Left lung (tissue), 4 donors: ENCODE measurements at regions not wholly inside any gene's neighbourhood (a gene's known extent, or its start where the extent isn't known, plus 50 kb on each side); places are given as distances from the start of the nearest gene placed in this dataset.

Experiments used
- ATAC-seq: fragments of 200-7000 bp; cut with Tn5 transposase; one replicate; pipeline ENCODE4 v1.9.1; 2020; ENCODE audit warnings: moderate library complexity
- DNase-seq, 4 donors: peaks; one replicate each; pipeline ENCODE4 v3.0.0-alpha.2; 2013 to 2020
- H3K27ac ChIP-seq, 2 donors: fragments of 200-600 bp; sonication (generic) in 1 of 2; one replicate each; pipeline versions ENCODE4 v1.5.0 to v1.8.0; 2020 to 2021
- H3K27me3 ChIP-seq, 2 donors: fragments of 200-600 bp; sonication (generic) in 1 of 2; one replicate each; pipeline versions ENCODE4 v1.5.0 to v1.8.0; 2020 to 2021
- H3K36me3 ChIP-seq, 2 donors: fragments of 200-600 bp; sonication (generic) in 1 of 2; one replicate each; pipeline versions ENCODE4 v1.5.0 to v1.8.0; 2020 to 2021
- H3K4me1 ChIP-seq, 2 donors: fragments of 200-600 bp; one replicate each; pipeline ENCODE4 v1.8.0; 2021
- H3K4me3 ChIP-seq, 2 donors: fragments of 200-600 bp; sonication (generic) in 1 of 2; one replicate each; pipeline versions ENCODE4 v1.5.0 to v1.8.0; 2020 to 2021; ENCODE audit warnings: mild to moderate bottlenecking in 1 of 2
- H3K9me3 ChIP-seq, 2 donors: fragments of 200-600 bp; sonication (generic) in 1 of 2; one replicate each; pipeline versions ENCODE4 v1.5.0 to v1.8.0; 2020 to 2021
- CTCF ChIP-seq, 2 donors: fragments of 200-600 bp; sonication (generic) in 1 of 2; IDR thresholded peaks; one replicate each; pipeline versions ENCODE4 v1.5.0 to v1.8.0; 2021; ENCODE audit warnings: antibody characterized with exemption in 2 of 2
- intact Hi-C, 2 donors: fragments of 100-400 bp; cut with DNase I; formaldehyde crosslinking; loops; one replicate each; pipeline versions ENCODE4 v1.11.2 to v1.14.2; 2022
- donor health status: DM: no; HTN: yes; CAD: no.
- donor health status: DM: no; HTN: no; CAD: no.

- Histone ChIP-seq H3K27me3 (no peaks in the 10 kb centered on the region), H3K27ac (no peak overlapping the region), H3K4me1 (no peaks in the 10 kb centered on the region), H3K36me3 (no peaks in the 10 kb centered on the region), H3K9me3 (peaks cover 0 to 4% of the 10 kb centered on the region in 2 donors), H3K4me3 (no peak overlapping the region)
- intact Hi-C loops = no loop called here
- TF ChIP-seq CTCF (IDR thresholded peaks at IDR 0.05) = no peak
- DNase-seq (no peak), ATAC-seq (no peak)
These were observed 289.1 kb upstream of the SORCS1 start for GRCh38 chr10:107453561-107453960.

GRCh38 chr10:107451047-107451446 is 286.5 kb upstream of the SORCS1 start:
- H3K4me1 ChIP-seq = no peaks in the 10 kb centered on the region
- H3K27me3 ChIP-seq = no peaks in the 10 kb centered on the region
- TF ChIP-seq CTCF (IDR thresholded peaks at IDR 0.05) = no peak
- no peaks in the 10 kb centered on the region for H3K36me3 ChIP-seq
- no peak overlapping the region for H3K4me3 ChIP-seq
- DNase-seq (no peak), ATAC-seq (no peak)
- H3K27ac ChIP-seq = no peak overlapping the region
- intact Hi-C loops = no loop called here
- peaks cover 0 to under 1% of the 10 kb centered on the region in 2 donors for H3K9me3 ChIP-seq

- H3K27ac ChIP-seq = no peak overlapping the region
- intact Hi-C loops = no loop called here
- DNase-seq (no peak), ATAC-seq (no peak)
- no peaks in the 10 kb centered on the region for H3K9me3 ChIP-seq
- no peaks in the 10 kb centered on the region for H3K36me3 ChIP-seq
- H3K27me3 ChIP-seq = no peaks in the 10 kb centered on the region
- no peaks in the 10 kb centered on the region for H3K4me1 ChIP-seq
- H3K4me3 ChIP-seq = no peak overlapping the region
- no peak for TF ChIP-seq CTCF (IDR thresholded peaks at IDR 0.05)
These were observed 285.6 kb upstream of the SORCS1 start for GRCh38 chr10:107450056-107450455.

GRCh38 chr10:107444443-107444842 is 279.9 kb upstream of the SORCS1 start:
- ATAC-seq = no peak
- Histone ChIP-seq H3K4me1 (no peaks in the 10 kb centered on the region), H3K36me3 (no peaks in the 10 kb centered on the region), H3K27me3 (no peaks in the 10 kb centered on the region), H3K27ac (no peak overlapping the region), H3K4me3 (no peak overlapping the region), H3K9me3 (peaks cover 0 to 4% of the 10 kb centered on the region in 2 donors)
- TF ChIP-seq CTCF (IDR thresholded peaks at IDR 0.05) = no peak
- intact Hi-C loops = no loop called here
- no peak for DNase-seq

- H3K9me3 ChIP-seq = peaks cover 0 to 7% of the 10 kb centered on the region in 2 donors
These were observed 279.3 kb upstream of the SORCS1 start for GRCh38 chr10:107443813-107444212.

More at GRCh38 chr10:107443813-107444212, 279.3 kb upstream of the SORCS1 start:
- intact Hi-C loops = no loop called here
- no peak overlapping the region for H3K27ac ChIP-seq
- no peak for ATAC-seq
- no peaks in the 10 kb centered on the region for H3K27me3 ChIP-seq
- no peak for TF ChIP-seq CTCF (IDR thresholded peaks at IDR 0.05)
- no peaks in the 10 kb centered on the region for H3K4me1 ChIP-seq
- H3K4me3 ChIP-seq = no peak overlapping the region
- DNase-seq = no peak
- no peaks in the 10 kb centered on the region for H3K36me3 ChIP-seq
